GM23338 (cell line): ENCODE measurements at regions not wholly inside any gene's neighbourhood (a gene's known extent, or its start where the extent isn't known, plus 50 kb on each side); places are given as distances from the start of the nearest gene placed in this dataset.

ENCODE experiments used
- ATAC-seq: fragments of 200-7000 bp; cut with Tn5 transposase; 3 replicates; pipeline ENCODE4 v1.9.1; 2020
- DNase-seq: peaks from one replicate; pipeline ENCODE4 v3.0.0-alpha.2; 2015; ENCODE audit warnings: low spot score
- H2AFZ ChIP-seq: fragments of 200-600 bp; sonication (generic); 2 replicates; pipeline ENCODE4 v1.8.0; 2016; ENCODE audit warnings: antibody characterized with exemption, mild to moderate bottlenecking, moderate library complexity
- H3F3A ChIP-seq: fragments of 200-600 bp; sonication (generic); replicated peaks from 2 replicates; pipeline ENCODE4 v1.8.0; 2017; ENCODE audit warnings: antibody characterized with exemption, mixed run types, low read depth
- H3K27ac ChIP-seq: fragments of 200-600 bp; sonication (generic); 2 replicates; pipeline ENCODE4 v1.6.1; 2016; ENCODE audit warnings: low read depth
- H3K27me3 ChIP-seq: fragments of 200-600 bp; sonication (generic); 2 replicates; pipeline ENCODE4 v1.8.0; 2016; ENCODE audit warnings: mild to moderate bottlenecking, mixed run types, moderate library complexity; ENCODE audit not compliant: insufficient read depth
- H3K36me3 ChIP-seq: fragments of 200-600 bp; sonication (generic); 2 replicates; pipeline ENCODE4 v1.8.0; 2016; ENCODE audit warnings: mild to moderate bottlenecking; ENCODE audit not compliant: insufficient read depth
- H3K4me1 ChIP-seq: fragments of 200-600 bp; sonication (generic); 2 replicates; pipeline ENCODE4 v1.8.0; 2016; ENCODE audit warnings: mild to moderate bottlenecking, moderate library complexity; ENCODE audit not compliant: insufficient read depth
- H3K4me2 ChIP-seq: fragments of 200-600 bp; sonication (generic); 2 replicates; pipeline ENCODE4 v1.7.1; 2017; ENCODE audit warnings: mixed run types
- H3K4me3 ChIP-seq: fragments of 200-600 bp; sonication (generic); 2 replicates; pipeline ENCODE4 v1.6.1; 2016; ENCODE audit warnings: mixed run types
- H3K79me2 ChIP-seq: fragments of 200-600 bp; sonication (generic); replicated peaks from 2 replicates; pipeline ENCODE4 v1.8.0; 2017; ENCODE audit warnings: mild to moderate bottlenecking; ENCODE audit not compliant: insufficient read depth
- H3K9me2 ChIP-seq: fragments of 200-600 bp; sonication (generic); 2 replicates; pipeline ENCODE4 v1.8.0; 2017; ENCODE audit not compliant: insufficient read depth
- H4K20me1 ChIP-seq: fragments of 200-600 bp; sonication (generic); replicated peaks from 2 replicates; pipeline ENCODE4 v1.8.0; 2017; ENCODE audit warnings: mild to moderate bottlenecking; ENCODE audit not compliant: insufficient read depth
- H3K27ac Mint-ChIP-seq: 2 replicates; pipeline ENCODE4 v1.8.0; 2020; ENCODE audit warnings: inconsistent platforms, mild to moderate bottlenecking, moderate library complexity, mixed read lengths
- H3K27me3 Mint-ChIP-seq: 3 replicates; pipeline ENCODE4 v1.8.0; 2022; ENCODE audit warnings: low read depth, mild to moderate bottlenecking, moderate library complexity, mixed read lengths, inconsistent platforms; ENCODE audit not compliant: insufficient read depth, poor library complexity
- H3K36me3 Mint-ChIP-seq: 3 replicates; pipeline ENCODE4 v1.8.0; 2021; ENCODE audit warnings: low read depth, mild to moderate bottlenecking, inconsistent platforms, moderate library complexity, mixed read lengths
- H3K4me1 Mint-ChIP-seq: 3 replicates; pipeline ENCODE4 v1.8.0; 2020; ENCODE audit warnings: mild to moderate bottlenecking, inconsistent platforms, mixed read lengths
- H3K4me3 Mint-ChIP-seq: 3 replicates; pipeline ENCODE4 v1.8.0; 2021; ENCODE audit warnings: moderate library complexity, mild to moderate bottlenecking, inconsistent platforms, mixed read lengths
- H3K9me3 Mint-ChIP-seq: 3 replicates; pipeline ENCODE4 v1.8.0; 2020; ENCODE audit warnings: moderate library complexity, mild to moderate bottlenecking, inconsistent platforms, mixed read lengths
- CREB1 ChIP-seq: fragments of 250-450 bp; sonication (Bioruptor Pico); IDR thresholded peaks from 2 replicates; pipeline ENCODE4 v1.5.0; 2020; ENCODE audit warnings: low read depth, mild to moderate bottlenecking, moderate library complexity
- CTCF ChIP-seq, 2 experiments: fragments of 200-600 bp in 1 of 2; sonication (generic) in 1 of 2; conservative IDR thresholded peaks; 2 replicates each; pipeline versions ENCODE4 v1.5.1 to v1.6.1; 2016 to 2017; ENCODE audit warnings: antibody characterized with exemption in 2 of 2, low read depth in 2 of 2, mild to moderate bottlenecking in 2 of 2, moderate library complexity in 1 of 2
- ETS1 ChIP-seq: IDR thresholded peaks from 2 replicates; pipeline ENCODE4 v1.6.1; 2016; ENCODE audit warnings: antibody characterized with exemption
- EZH2 ChIP-seq: fragments of 200-600 bp; sonication (generic); IDR thresholded peaks from one replicate; pipeline ENCODE4 v1.8.0; 2017; ENCODE audit warnings: antibody characterized with exemption, mild to moderate bottlenecking, low read depth; ENCODE audit not compliant: unreplicated experiment
- EZH2phosphoT487 ChIP-seq: fragments of 200-600 bp; sonication (generic); IDR thresholded peaks from one replicate; pipeline ENCODE4 v1.8.1; 2018; ENCODE audit warnings: antibody characterized with exemption; ENCODE audit not compliant: unreplicated experiment
- JUNB ChIP-seq: IDR thresholded peaks from one replicate; pipeline ENCODE4 v1.6.1; 2016; ENCODE audit warnings: antibody characterized with exemption; ENCODE audit not compliant: unreplicated experiment
- NANOG ChIP-seq: IDR thresholded peaks from 2 replicates; pipeline ENCODE4 v1.6.1; 2016; ENCODE audit warnings: antibody characterized with exemption, borderline replicate concordance
- POLR2AphosphoS5 ChIP-seq: IDR thresholded peaks from 2 replicates; pipeline ENCODE4 v1.6.1; 2016; ENCODE audit warnings: antibody characterized with exemption, low read depth
- STAT1 ChIP-seq: IDR thresholded peaks from one replicate; pipeline ENCODE4 v1.6.1; 2016; ENCODE audit warnings: antibody characterized with exemption; ENCODE audit not compliant: unreplicated experiment
- ZNF114 ChIP-seq: fragments of 250-450 bp; sonication (Bioruptor Pico); IDR thresholded peaks from 2 replicates; pipeline ENCODE4 v1.5.0; 2020; ENCODE audit warnings: mild to moderate bottlenecking, moderate library complexity
- ZNF331 ChIP-seq: fragments of 250-450 bp; sonication (Bioruptor Pico); IDR thresholded peaks from 2 replicates; pipeline ENCODE4 v1.5.0; 2020; ENCODE audit warnings: low read depth, mild to moderate bottlenecking, moderate library complexity
- ZNF462 ChIP-seq: fragments of 250-450 bp; sonication (Bioruptor Pico); IDR thresholded peaks from 2 replicates; pipeline ENCODE4 v1.5.0; 2020; ENCODE audit warnings: mild to moderate bottlenecking, moderate library complexity
- TF ChIP-seq, protein P1 (sequence below): IDR thresholded peaks from one replicate; pipeline ENCODE4 v1.6.1; 2018; ENCODE audit warnings: antibody characterized with exemption; ENCODE audit not compliant: unreplicated experiment

DNA sequence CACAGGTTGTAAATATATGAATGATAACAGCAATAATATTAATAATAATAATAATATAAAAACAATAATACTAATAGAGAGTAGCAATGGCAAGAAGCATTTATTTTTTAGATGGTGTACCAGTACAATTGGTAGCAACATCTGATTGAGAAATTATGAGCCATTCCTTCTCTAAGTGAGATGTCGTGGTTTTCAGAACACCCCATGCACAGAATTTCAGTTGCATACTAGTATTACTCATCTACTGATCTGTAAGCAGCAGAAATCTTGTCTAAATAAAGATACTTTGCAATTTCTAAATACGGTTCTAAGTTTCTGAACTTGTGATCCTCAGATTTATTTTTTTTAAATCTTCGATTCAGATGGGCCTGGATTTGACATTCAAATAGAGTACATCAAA, 788.0 kb upstream of the ATXN8OS start:
- H3K79me2 ChIP-seq, result no peaks in the 10 kb centered on the region
- no peaks in the 10 kb centered on the region for H3K4me1 ChIP-seq
- no peaks in the 10 kb centered on the region for H3K9me3 Mint-ChIP-seq
- H3K9me2 ChIP-seq, result no peaks in the 10 kb centered on the region
- no peak for ATAC-seq
- no peak overlapping the region for H3K4me2 ChIP-seq
- no peak overlapping the region for H3K27ac ChIP-seq
- H4K20me1 ChIP-seq, result no peaks in the 10 kb centered on the region
- no peak overlapping the region for H2AFZ ChIP-seq
- no peaks in the 10 kb centered on the region for H3F3A ChIP-seq
- H3K4me1 Mint-ChIP-seq, result no peaks in the 10 kb centered on the region
- H3K27me3 Mint-ChIP-seq, result no peaks in the 10 kb centered on the region
- H3K27ac Mint-ChIP-seq, result no peak overlapping the region
- H3K36me3 ChIP-seq, result no peaks in the 10 kb centered on the region
- no peak for TF ChIP-seq CREB1 (CRISPR knock-in tag)
- TF ChIP-seq, protein P1, sequence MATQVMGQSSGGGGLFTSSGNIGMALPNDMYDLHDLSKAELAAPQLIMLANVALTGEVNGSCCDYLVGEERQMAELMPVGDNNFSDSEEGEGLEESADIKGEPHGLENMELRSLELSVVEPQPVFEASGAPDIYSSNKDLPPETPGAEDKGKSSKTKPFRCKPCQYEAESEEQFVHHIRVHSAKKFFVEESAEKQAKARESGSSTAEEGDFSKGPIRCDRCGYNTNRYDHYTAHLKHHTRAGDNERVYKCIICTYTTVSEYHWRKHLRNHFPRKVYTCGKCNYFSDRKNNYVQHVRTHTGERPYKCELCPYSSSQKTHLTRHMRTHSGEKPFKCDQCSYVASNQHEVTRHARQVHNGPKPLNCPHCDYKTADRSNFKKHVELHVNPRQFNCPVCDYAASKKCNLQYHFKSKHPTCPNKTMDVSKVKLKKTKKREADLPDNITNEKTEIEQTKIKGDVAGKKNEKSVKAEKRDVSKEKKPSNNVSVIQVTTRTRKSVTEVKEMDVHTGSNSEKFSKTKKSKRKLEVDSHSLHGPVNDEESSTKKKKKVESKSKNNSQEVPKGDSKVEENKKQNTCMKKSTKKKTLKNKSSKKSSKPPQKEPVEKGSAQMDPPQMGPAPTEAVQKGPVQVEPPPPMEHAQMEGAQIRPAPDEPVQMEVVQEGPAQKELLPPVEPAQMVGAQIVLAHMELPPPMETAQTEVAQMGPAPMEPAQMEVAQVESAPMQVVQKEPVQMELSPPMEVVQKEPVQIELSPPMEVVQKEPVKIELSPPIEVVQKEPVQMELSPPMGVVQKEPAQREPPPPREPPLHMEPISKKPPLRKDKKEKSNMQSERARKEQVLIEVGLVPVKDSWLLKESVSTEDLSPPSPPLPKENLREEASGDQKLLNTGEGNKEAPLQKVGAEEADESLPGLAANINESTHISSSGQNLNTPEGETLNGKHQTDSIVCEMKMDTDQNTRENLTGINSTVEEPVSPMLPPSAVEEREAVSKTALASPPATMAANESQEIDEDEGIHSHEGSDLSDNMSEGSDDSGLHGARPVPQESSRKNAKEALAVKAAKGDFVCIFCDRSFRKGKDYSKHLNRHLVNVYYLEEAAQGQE, result no peak
- no peak for TF ChIP-seq ZNF331 (CRISPR knock-in tag)
- TF ChIP-seq ZNF114 (CRISPR knock-in tag), result no peak
- no peak for TF ChIP-seq ETS1
- TF ChIP-seq EZH2, result no peak
- TF ChIP-seq POLR2AphosphoS5, result no peak
- no peak for TF ChIP-seq STAT1
- no peak for TF ChIP-seq ZNF462 (CRISPR knock-in tag)
- no peak for TF ChIP-seq CTCF (conservative IDR thresholded peaks at IDR 0.05; ENCODE audit: low read depth in 2 of 2)
- no peak for TF ChIP-seq EZH2phosphoT487
- TF ChIP-seq JUNB, result no peak
- no peak for TF ChIP-seq NANOG
- DNase-seq, result no peak
- H3K4me3 ChIP-seq, result no peak overlapping the region
- no peak overlapping the region for H3K4me3 Mint-ChIP-seq
- no peaks in the 10 kb centered on the region for H3K36me3 Mint-ChIP-seq
- no peaks in the 10 kb centered on the region for H3K27me3 ChIP-seq
